GM12878 (cell line): ENCODE measurements at regions not wholly inside any gene's neighbourhood (a gene's known extent, or its start where the extent isn't known, plus 50 kb on each side); places are given as distances from the start of the nearest gene placed in this dataset.

Experiments used
- ATF7 ChIP-seq: fragments of 450-650 bp; IDR thresholded peaks from 2 replicates; pipeline ENCODE4 v1.6.1; 2016; ENCODE audit warnings: low read depth, mild to moderate bottlenecking
- CHD2 ChIP-seq: IDR thresholded peaks from 2 replicates; pipeline ENCODE4 v1.6.1; 2011; ENCODE audit warnings: low read depth, low read length, improper control_type of control experiment, borderline replicate concordance
- EED ChIP-seq: sonication (generic); IDR thresholded peaks from 2 replicates; pipeline ENCODE4 v1.6.1; 2016; ENCODE audit warnings: antibody characterized with exemption, low read depth
- HDAC2 ChIP-seq: fragments of 200-600 bp; sonication (generic); IDR thresholded peaks from 2 replicates; pipeline ENCODE4 v1.6.1; 2017
- LARP7 ChIP-seq: fragments of 450-650 bp; IDR thresholded peaks from 2 replicates; pipeline ENCODE4 v1.6.1; 2017; ENCODE audit warnings: mild to moderate bottlenecking
- NFYA ChIP-seq: IDR thresholded peaks from 2 replicates; pipeline ENCODE4 v1.6.1; 2011; ENCODE audit warnings: low read depth, mild to moderate bottlenecking, low read length, improper control_type of control experiment, borderline replicate concordance
- SMARCA5 ChIP-seq: fragments of 450-650 bp; IDR thresholded peaks from 2 replicates; pipeline ENCODE4 v1.6.1; 2017; ENCODE audit warnings: mild to moderate bottlenecking
- SPI1 ChIP-seq: IDR thresholded peaks from 2 replicates; pipeline ENCODE4 v1.6.1; 2011; ENCODE audit warnings: low read depth, mild to moderate bottlenecking, low read length, moderate library complexity, borderline replicate concordance; ENCODE audit not compliant: insufficient read depth
- SUZ12 ChIP-seq: fragments of 200-600 bp; sonication (generic); IDR thresholded peaks from one replicate; pipeline ENCODE4 v1.6.1; 2018; ENCODE audit warnings: antibody characterized with exemption, mild to moderate bottlenecking; ENCODE audit not compliant: unreplicated experiment
- TAF1 ChIP-seq: IDR thresholded peaks from 2 replicates; pipeline ENCODE4 v1.6.1; 2011; ENCODE audit warnings: mild to moderate bottlenecking, low read depth, low read length, borderline replicate concordance
- ZNF274 ChIP-seq: IDR thresholded peaks from one replicate; pipeline ENCODE4 v1.8.0; 2011; ENCODE audit not compliant: insufficient read length, insufficient read depth
- TF ChIP-seq, protein P1 (sequence below): fragments of 450-650 bp; IDR thresholded peaks from 2 replicates; pipeline ENCODE4 v1.6.1; 2014; ENCODE audit warnings: mild to moderate bottlenecking
- TF ChIP-seq, protein P2 (sequence below): fragments of 450-650 bp; formaldehyde crosslinking; IDR thresholded peaks from 2 replicates; pipeline ENCODE4 v1.4.0; 2020; ENCODE audit warnings: mild to moderate bottlenecking, moderate library complexity
- TF ChIP-seq, protein P3 (sequence below), 3 experiments: IDR thresholded peaks in 2 of 3; conservative IDR thresholded peaks in 1 of 3; 2 replicates each; pipeline ENCODE4 v1.5.1; 2011; ENCODE audit warnings: low read depth in 3 of 3, low read length in 3 of 3, mild to moderate bottlenecking in 3 of 3, control low read depth in 2 of 3, moderate library complexity in 2 of 3, inconsistent platforms in 1 of 3, mixed read lengths in 1 of 3; ENCODE audit not compliant: control insufficient read depth in 2 of 3, insufficient read depth in 1 of 3; ENCODE audit errors: extremely low read depth in 1 of 3

DNA sequence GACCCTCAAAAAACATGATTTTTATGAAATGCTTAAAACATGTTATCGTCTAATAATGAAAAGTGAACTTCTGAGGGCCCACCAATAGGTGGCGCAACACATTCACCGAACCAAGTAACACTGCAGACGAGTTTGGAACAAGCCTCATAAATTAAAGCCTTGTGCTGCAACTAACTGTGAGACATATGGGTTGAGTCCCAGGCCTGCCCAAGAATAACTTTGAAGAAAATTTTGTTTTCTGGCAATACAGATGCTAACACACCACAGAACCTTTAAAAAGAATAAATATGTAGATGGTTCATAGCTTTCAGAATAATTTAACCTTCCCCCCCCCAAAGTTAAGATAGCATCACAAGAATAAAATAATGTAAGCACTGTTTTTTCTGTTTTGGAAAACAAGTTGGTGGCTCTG, 285.9 kb downstream of the RNF144A start (continued):
- no peak for TF ChIP-seq SUZ12
- no peak for TF ChIP-seq CHD2
- TF ChIP-seq, protein P1, sequence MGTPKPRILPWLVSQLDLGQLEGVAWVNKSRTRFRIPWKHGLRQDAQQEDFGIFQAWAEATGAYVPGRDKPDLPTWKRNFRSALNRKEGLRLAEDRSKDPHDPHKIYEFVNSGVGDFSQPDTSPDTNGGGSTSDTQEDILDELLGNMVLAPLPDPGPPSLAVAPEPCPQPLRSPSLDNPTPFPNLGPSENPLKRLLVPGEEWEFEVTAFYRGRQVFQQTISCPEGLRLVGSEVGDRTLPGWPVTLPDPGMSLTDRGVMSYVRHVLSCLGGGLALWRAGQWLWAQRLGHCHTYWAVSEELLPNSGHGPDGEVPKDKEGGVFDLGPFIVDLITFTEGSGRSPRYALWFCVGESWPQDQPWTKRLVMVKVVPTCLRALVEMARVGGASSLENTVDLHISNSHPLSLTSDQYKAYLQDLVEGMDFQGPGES = no peak
- TF ChIP-seq, protein P2, sequence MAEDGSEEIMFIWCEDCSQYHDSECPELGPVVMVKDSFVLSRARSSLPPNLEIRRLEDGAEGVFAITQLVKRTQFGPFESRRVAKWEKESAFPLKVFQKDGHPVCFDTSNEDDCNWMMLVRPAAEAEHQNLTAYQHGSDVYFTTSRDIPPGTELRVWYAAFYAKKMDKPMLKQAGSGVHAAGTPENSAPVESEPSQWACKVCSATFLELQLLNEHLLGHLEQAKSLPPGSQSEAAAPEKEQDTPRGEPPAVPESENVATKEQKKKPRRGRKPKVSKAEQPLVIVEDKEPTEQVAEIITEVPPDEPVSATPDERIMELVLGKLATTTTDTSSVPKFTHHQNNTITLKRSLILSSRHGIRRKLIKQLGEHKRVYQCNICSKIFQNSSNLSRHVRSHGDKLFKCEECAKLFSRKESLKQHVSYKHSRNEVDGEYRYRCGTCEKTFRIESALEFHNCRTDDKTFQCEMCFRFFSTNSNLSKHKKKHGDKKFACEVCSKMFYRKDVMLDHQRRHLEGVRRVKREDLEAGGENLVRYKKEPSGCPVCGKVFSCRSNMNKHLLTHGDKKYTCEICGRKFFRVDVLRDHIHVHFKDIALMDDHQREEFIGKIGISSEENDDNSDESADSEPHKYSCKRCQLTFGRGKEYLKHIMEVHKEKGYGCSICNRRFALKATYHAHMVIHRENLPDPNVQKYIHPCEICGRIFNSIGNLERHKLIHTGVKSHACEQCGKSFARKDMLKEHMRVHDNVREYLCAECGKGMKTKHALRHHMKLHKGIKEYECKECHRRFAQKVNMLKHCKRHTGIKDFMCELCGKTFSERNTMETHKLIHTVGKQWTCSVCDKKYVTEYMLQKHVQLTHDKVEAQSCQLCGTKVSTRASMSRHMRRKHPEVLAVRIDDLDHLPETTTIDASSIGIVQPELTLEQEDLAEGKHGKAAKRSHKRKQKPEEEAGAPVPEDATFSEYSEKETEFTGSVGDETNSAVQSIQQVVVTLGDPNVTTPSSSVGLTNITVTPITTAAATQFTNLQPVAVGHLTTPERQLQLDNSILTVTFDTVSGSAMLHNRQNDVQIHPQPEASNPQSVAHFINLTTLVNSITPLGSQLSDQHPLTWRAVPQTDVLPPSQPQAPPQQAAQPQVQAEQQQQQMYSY (CRISPR knock-in tag) = no peak
- no peak for TF ChIP-seq ATF7
- TF ChIP-seq SMARCA5 = no peak
- TF ChIP-seq LARP7 = no peak
- no peak for TF ChIP-seq TAF1
- TF ChIP-seq, protein P3, sequence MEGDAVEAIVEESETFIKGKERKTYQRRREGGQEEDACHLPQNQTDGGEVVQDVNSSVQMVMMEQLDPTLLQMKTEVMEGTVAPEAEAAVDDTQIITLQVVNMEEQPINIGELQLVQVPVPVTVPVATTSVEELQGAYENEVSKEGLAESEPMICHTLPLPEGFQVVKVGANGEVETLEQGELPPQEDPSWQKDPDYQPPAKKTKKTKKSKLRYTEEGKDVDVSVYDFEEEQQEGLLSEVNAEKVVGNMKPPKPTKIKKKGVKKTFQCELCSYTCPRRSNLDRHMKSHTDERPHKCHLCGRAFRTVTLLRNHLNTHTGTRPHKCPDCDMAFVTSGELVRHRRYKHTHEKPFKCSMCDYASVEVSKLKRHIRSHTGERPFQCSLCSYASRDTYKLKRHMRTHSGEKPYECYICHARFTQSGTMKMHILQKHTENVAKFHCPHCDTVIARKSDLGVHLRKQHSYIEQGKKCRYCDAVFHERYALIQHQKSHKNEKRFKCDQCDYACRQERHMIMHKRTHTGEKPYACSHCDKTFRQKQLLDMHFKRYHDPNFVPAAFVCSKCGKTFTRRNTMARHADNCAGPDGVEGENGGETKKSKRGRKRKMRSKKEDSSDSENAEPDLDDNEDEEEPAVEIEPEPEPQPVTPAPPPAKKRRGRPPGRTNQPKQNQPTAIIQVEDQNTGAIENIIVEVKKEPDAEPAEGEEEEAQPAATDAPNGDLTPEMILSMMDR (IDR thresholded peaks at IDR 0.05 in 2 of 3, conservative IDR thresholded peaks at IDR 0.05 in 1 of 3; ENCODE audit: control insufficient read depth in 2 of 3, extremely low read depth in 1 of 3, insufficient read depth in 1 of 3, low read depth in 3 of 3, low read length in 3 of 3) = peak; percentile 77 to 96 (median 88)
- TF ChIP-seq NFYA = no peak
- TF ChIP-seq ZNF274 = no peak
- no peak for TF ChIP-seq HDAC2
- no peak for TF ChIP-seq SPI1
- TF ChIP-seq EED = no peak
